Endometrial microvascular endothelial cells (primary cell): ENCODE measurements at regions not wholly inside any gene's neighbourhood (a gene's known extent, or its start where the extent isn't known, plus 50 kb on each side); places are given as distances from the start of the nearest gene placed in this dataset.
"Not testable (repeated sequence)": the region's sequence is repeated elsewhere in the genome, so short reads cannot be mapped to it uniquely, and the experiment has no call there.

ENCODE experiments used
- in situ Hi-C: cut with HindIII; loops from 2 replicates; pipeline ENCODE4 v1.10.0; 2017; ENCODE audit warnings: low sequenced_read_pairs, low pct_unique_long_range_greater_than_20kb; ENCODE audit errors: inconsistent ontology term

GRCh38 chr6:74901576-74901975 is 304.3 kb downstream of the COL12A1 start:
- in situ Hi-C loops = no loop called here

GRCh38 chr6:74899416-74899815 is 306.4 kb downstream of the COL12A1 start:
- in situ Hi-C loops = no loop called here

GRCh38 chr6:74892091-74892490 is 313.8 kb downstream of the COL12A1 start:
- in situ Hi-C loops = no loop called here

GRCh38 chr6:74891349-74891831 is 314.5 kb downstream of the COL12A1 start:
- in situ Hi-C loops = no loop called here

GRCh38 chr6:74889635-74890034 is 316.2 kb downstream of the COL12A1 start:
- in situ Hi-C loops = no loop called here

GRCh38 chr6:74888741-74889140 is 317.1 kb downstream of the COL12A1 start:
- in situ Hi-C loops = not testable (repeated sequence)

GRCh38 chr6:74879976-74880375 is 325.9 kb downstream of the COL12A1 start:
- in situ Hi-C loops = no loop called here

- in situ Hi-C loops = no loop called here
Measured at GRCh38 chr6:74879234-74879633, 326.6 kb downstream of the COL12A1 start.

- in situ Hi-C loops = no loop called here
Measured at GRCh38 chr6:74875193-74875592, 330.7 kb downstream of the COL12A1 start.

GRCh38 chr6:74872754-74873476 is 332.9 kb downstream of the COL12A1 start:
- in situ Hi-C loops = no loop called here

- in situ Hi-C loops = no loop called here
Measured at GRCh38 chr6:74871757-74872156, 334.1 kb downstream of the COL12A1 start.

GRCh38 chr6:74870403-74870802 is 335.4 kb downstream of the COL12A1 start:
- in situ Hi-C loops = no loop called here

- in situ Hi-C loops = no loop called here
Measured at GRCh38 chr6:74867291-74867690, 338.6 kb downstream of the COL12A1 start.

GRCh38 chr6:74863968-74864367 is 341.9 kb downstream of the COL12A1 start:
- in situ Hi-C loops = no loop called here

- in situ Hi-C loops = no loop called here
Measured at GRCh38 chr6:74860456-74860855, 345.4 kb downstream of the COL12A1 start.

- in situ Hi-C loops = no loop called here
Measured at GRCh38 chr6:74857157-74857556, 348.7 kb downstream of the COL12A1 start.

- in situ Hi-C loops = no loop called here
Measured at GRCh38 chr6:74853991-74854390, 351.9 kb downstream of the COL12A1 start.

GRCh38 chr6:74851596-74851995 is 354.3 kb downstream of the COL12A1 start:
- in situ Hi-C loops = no loop called here

- in situ Hi-C loops = no loop called here
Measured at GRCh38 chr6:74840953-74841352, 364.9 kb downstream of the COL12A1 start.

- in situ Hi-C loops = no loop called here
Measured at GRCh38 chr6:74834967-74835366, 370.9 kb downstream of the COL12A1 start.

GRCh38 chr6:74826263-74826662 is 379.6 kb downstream of the COL12A1 start:
- in situ Hi-C loops = no loop called here
